Glutamatergic neuron (in vitro differentiated cells): ENCODE measurements at regions not wholly inside any gene's neighbourhood (a gene's known extent, or its start where the extent isn't known, plus 50 kb on each side); places are given as distances from the start of the nearest gene placed in this dataset.

Source experiments
- DNase-seq: peaks from one replicate; pipeline ENCODE4 v3.0.0; 2022
- H3K27ac Mint-ChIP-seq: one replicate; pipeline ENCODE4 v1.8.0; 2020; ENCODE audit warnings: mild to moderate bottlenecking, mixed read lengths, inconsistent platforms; ENCODE audit not compliant: unreplicated experiment
- H3K27me3 Mint-ChIP-seq: one replicate; pipeline ENCODE4 v1.8.0; 2020; ENCODE audit warnings: mild to moderate bottlenecking, moderate library complexity, mixed read lengths, inconsistent platforms; ENCODE audit not compliant: unreplicated experiment
- H3K36me3 Mint-ChIP-seq: one replicate; pipeline ENCODE4 v1.8.0; 2020; ENCODE audit warnings: mild to moderate bottlenecking, mixed read lengths, inconsistent platforms; ENCODE audit not compliant: unreplicated experiment
- H3K4me1 Mint-ChIP-seq: one replicate; pipeline ENCODE4 v1.8.0; 2020; ENCODE audit warnings: mild to moderate bottlenecking, low read depth, mixed read lengths, inconsistent platforms; ENCODE audit not compliant: unreplicated experiment
- H3K4me3 Mint-ChIP-seq: one replicate; pipeline ENCODE4 v1.8.0; 2020; ENCODE audit warnings: mild to moderate bottlenecking, mixed read lengths, inconsistent platforms; ENCODE audit not compliant: unreplicated experiment
- H3K9me3 Mint-ChIP-seq: one replicate; pipeline ENCODE4 v1.8.0; 2020; ENCODE audit warnings: mild to moderate bottlenecking, moderate library complexity, mixed read lengths, inconsistent platforms; ENCODE audit not compliant: unreplicated experiment
- CTCF ChIP-seq: fragments of 200-600 bp; sonication (generic); IDR thresholded peaks from one replicate; pipeline ENCODE4 v1.5.0; 2021; ENCODE audit not compliant: partially characterized antibody, unreplicated experiment

GRCh38 chr1:185418472-185418871, 101.4 kb upstream of the IVNS1ABP start:
- no peaks in the 10 kb centered on the region for H3K36me3 Mint-ChIP-seq
- no peak overlapping the region for H3K27ac Mint-ChIP-seq
- no peak for TF ChIP-seq CTCF
- no peak overlapping the region for H3K4me3 Mint-ChIP-seq
- DNase-seq, result no peak
- H3K9me3 Mint-ChIP-seq, result no peaks in the 10 kb centered on the region
- no peaks in the 10 kb centered on the region for H3K27me3 Mint-ChIP-seq
- peaks cover 8% of the 10 kb centered on the region for H3K4me1 Mint-ChIP-seq

GRCh38 chr1:185412385-185413087, 95.5 kb upstream of the IVNS1ABP start:
- no peak for DNase-seq
- Mint-ChIP-seq H3K4me3 (no peak overlapping the region), H3K36me3 (no peaks in the 10 kb centered on the region), H3K27me3 (no peaks in the 10 kb centered on the region), H3K27ac (no peak overlapping the region), H3K4me1 (no peaks in the 10 kb centered on the region), H3K9me3 (no peaks in the 10 kb centered on the region)
- no peak for TF ChIP-seq CTCF

- H3K4me1 Mint-ChIP-seq, result no peaks in the 10 kb centered on the region
- no peak for DNase-seq
- TF ChIP-seq CTCF, result no peak
- H3K36me3 Mint-ChIP-seq, result no peaks in the 10 kb centered on the region
- H3K9me3 Mint-ChIP-seq, result no peaks in the 10 kb centered on the region
- H3K4me3 Mint-ChIP-seq, result no peak overlapping the region
- H3K27me3 Mint-ChIP-seq, result no peaks in the 10 kb centered on the region
- H3K27ac Mint-ChIP-seq, result no peak overlapping the region
These were observed 92.9 kb upstream of the IVNS1ABP start for GRCh38 chr1:185409763-185410528.

GRCh38 chr1:185409345-185409744, 92.3 kb upstream of the IVNS1ABP start:
- H3K27ac Mint-ChIP-seq, result no peak overlapping the region
- no peaks in the 10 kb centered on the region for H3K4me1 Mint-ChIP-seq
- peaks cover 2% of the 10 kb centered on the region for H3K27me3 Mint-ChIP-seq
- no peak for DNase-seq
- H3K4me3 Mint-ChIP-seq, result no peak overlapping the region
- no peaks in the 10 kb centered on the region for H3K36me3 Mint-ChIP-seq
- TF ChIP-seq CTCF, result no peak
- H3K9me3 Mint-ChIP-seq, result peaks cover 2% of the 10 kb centered on the region

GRCh38 chr1:185408700-185409270, 91.7 kb upstream of the IVNS1ABP start:
- Mint-ChIP-seq H3K27me3 (peaks cover 2% of the 10 kb centered on the region), H3K9me3 (peaks cover 2% of the 10 kb centered on the region), H3K27ac (no peak overlapping the region), H3K4me3 (no peak overlapping the region), H3K4me1 (no peaks in the 10 kb centered on the region), H3K36me3 (no peaks in the 10 kb centered on the region)
- no peak for DNase-seq
- TF ChIP-seq CTCF, result no peak
